ENCODE measurements at regions not wholly inside any gene's neighbourhood (a gene's known extent, or its start where the extent isn't known, plus 50 kb on each side); places are given as distances from the start of the nearest gene placed in this dataset.
"Not testable (repeated sequence)": the region's sequence is repeated elsewhere in the genome, so short reads cannot be mapped to it uniquely, and the experiment has no call there.

- not testable (repeated sequence) for TF ChIP-seq POLR2A, POLR2AphosphoS5 (IDR thresholded peaks at IDR 0.05)
These were observed 648.1 kb upstream of the RAG2 start for GRCh38 chr11:37246092-37246491.

Measured in spleen (tissue), 3 donors.